ENCODE measurements at regions not wholly inside any gene's neighbourhood (a gene's known extent, or its start where the extent isn't known, plus 50 kb on each side); places are given as distances from the start of the nearest gene placed in this dataset.

- no peak for DNase-seq (ENCODE audit: low read depth, low spot score)
These were observed 364.2 kb downstream of the CHSY3 start for GRCh38 chr5:130268489-130268888.

GRCh38 chr5:130267926-130268325 is 363.7 kb downstream of the CHSY3 start:
- DNase-seq (ENCODE audit: low read depth, low spot score): no peak

GRCh38 chr5:130260481-130260880 is 356.2 kb downstream of the CHSY3 start:
- no peak for DNase-seq (ENCODE audit: low read depth, low spot score)

GRCh38 chr5:130251931-130252330 is 347.7 kb downstream of the CHSY3 start:
- no peak for DNase-seq (ENCODE audit: low read depth, low spot score)

GRCh38 chr5:130243641-130244040 is 339.4 kb downstream of the CHSY3 start:
- peak; percentile 5 for DNase-seq (ENCODE audit: low read depth, low spot score)

GRCh38 chr5:130237721-130238120 is 333.5 kb downstream of the CHSY3 start:
- DNase-seq (ENCODE audit: low read depth, low spot score): no peak
